H9 (cell line): ENCODE measurements at regions not wholly inside any gene's neighbourhood (a gene's known extent, or its start where the extent isn't known, plus 50 kb on each side); places are given as distances from the start of the nearest gene placed in this dataset.

ENCODE experiments used
- DNase-seq: peaks from one replicate; pipeline ENCODE4 v3.0.0-alpha.2; 2017
- H2AFZ ChIP-seq: one replicate; pipeline ENCODE4 v1.6.1; 2013; ENCODE audit warnings: mild to moderate bottlenecking, low read length, control low read depth, moderate library complexity
- H2AK5ac ChIP-seq: 2 replicates; pipeline ENCODE4 v1.6.1; 2013; ENCODE audit warnings: low read length, control low read depth, mixed read lengths; ENCODE audit not compliant: insufficient read length
- H2BK120ac ChIP-seq: one replicate; pipeline ENCODE4 v1.6.1; 2013; ENCODE audit warnings: low read depth, mild to moderate bottlenecking, low read length, control low read depth, inconsistent platforms; ENCODE audit not compliant: poor library complexity, severe bottlenecking
- H2BK12ac ChIP-seq: 2 replicates; pipeline ENCODE4 v1.6.1; 2013; ENCODE audit warnings: low read length, control low read depth, mixed read lengths, low read depth; ENCODE audit not compliant: insufficient read length
- H2BK15ac ChIP-seq: 2 replicates; pipeline ENCODE4 v1.6.1; 2013; ENCODE audit warnings: low read depth, low read length, control low read depth
- H2BK20ac ChIP-seq: one replicate; pipeline ENCODE4 v1.6.1; 2013; ENCODE audit warnings: low read depth, mild to moderate bottlenecking, low read length, control low read depth, inconsistent platforms; ENCODE audit not compliant: poor library complexity, severe bottlenecking
- H2BK5ac ChIP-seq: 2 replicates; pipeline ENCODE4 v1.6.1; 2013; ENCODE audit warnings: low read length, control low read depth, mixed read lengths; ENCODE audit not compliant: insufficient read length
- H3K14ac ChIP-seq: 2 replicates; pipeline ENCODE4 v1.6.1; 2013; ENCODE audit warnings: low read length, control low read depth; ENCODE audit not compliant: insufficient read depth
- H3K18ac ChIP-seq: 2 replicates; pipeline ENCODE4 v1.6.1; 2013; ENCODE audit warnings: low read depth, mild to moderate bottlenecking, mixed read lengths, low read length, control low read depth; ENCODE audit not compliant: insufficient read length
- H3K23ac ChIP-seq: 2 replicates; pipeline ENCODE4 v1.6.1; 2013; ENCODE audit warnings: low read length, control low read depth, mixed read lengths, low read depth; ENCODE audit not compliant: insufficient read length
- H3K23me2 ChIP-seq: 2 replicates; pipeline ENCODE4 v1.6.1; 2013; ENCODE audit warnings: low read depth, mild to moderate bottlenecking, mixed read lengths, low read length, control low read depth; ENCODE audit not compliant: insufficient read length, poor library complexity, severe bottlenecking
- H3K27ac ChIP-seq: 2 replicates; pipeline ENCODE4 v1.5.1; 2013; ENCODE audit warnings: low read length, control low read depth, mixed read lengths, low read depth; ENCODE audit not compliant: insufficient read length
- H3K27me3 ChIP-seq: 2 replicates; pipeline ENCODE4 v1.6.1; 2013; ENCODE audit warnings: low read length, control low read depth, inconsistent platforms; ENCODE audit not compliant: insufficient read depth
- H3K4ac ChIP-seq: 2 replicates; pipeline ENCODE4 v1.6.1; 2013; ENCODE audit warnings: low read depth, mild to moderate bottlenecking, control low read depth, inconsistent platforms, low read length, moderate library complexity
- H3K4me1 ChIP-seq: 2 replicates; pipeline ENCODE4 v1.6.1; 2013; ENCODE audit warnings: low read length, control low read depth, inconsistent platforms; ENCODE audit not compliant: insufficient read depth
- H3K4me2 ChIP-seq: 2 replicates; pipeline ENCODE4 v1.6.1; 2013; ENCODE audit warnings: low read length, control low read depth, mixed read lengths; ENCODE audit not compliant: insufficient read length, insufficient read depth
- H3K56ac ChIP-seq: 2 replicates; pipeline ENCODE4 v1.6.1; 2013; ENCODE audit warnings: low read depth, mild to moderate bottlenecking, mixed read lengths, low read length, control low read depth; ENCODE audit not compliant: insufficient read length
- H3K79me1 ChIP-seq: 2 replicates; pipeline ENCODE4 v1.6.1; 2013; ENCODE audit warnings: low read depth, mild to moderate bottlenecking, moderate library complexity, low read length, control low read depth, inconsistent platforms; ENCODE audit not compliant: insufficient read depth, poor library complexity, severe bottlenecking
- H3K79me2 ChIP-seq: 2 replicates; pipeline ENCODE4 v1.6.1; 2013; ENCODE audit warnings: low read length, control low read depth, inconsistent platforms; ENCODE audit not compliant: insufficient read depth
- H3K9ac ChIP-seq: 2 replicates; pipeline ENCODE4 v1.6.1; 2013; ENCODE audit warnings: low read length, control low read depth, mixed read lengths; ENCODE audit not compliant: insufficient read length; ENCODE audit errors: extremely low read depth
- H3K9me3 ChIP-seq: one replicate; pipeline ENCODE4 v1.6.1; 2013; ENCODE audit warnings: low read depth, low read length, inconsistent platforms; ENCODE audit not compliant: control insufficient read depth
- H3T11ph ChIP-seq: one replicate; pipeline ENCODE4 v1.6.1; 2013; ENCODE audit warnings: mild to moderate bottlenecking, low read length, control low read depth, inconsistent platforms
- H4K20me1 ChIP-seq: one replicate; pipeline ENCODE4 v1.6.1; 2013; ENCODE audit not compliant: control insufficient read depth, insufficient read length, insufficient read depth
- H4K5ac ChIP-seq: 2 replicates; pipeline ENCODE4 v1.6.1; 2013; ENCODE audit warnings: low read depth, mild to moderate bottlenecking, mixed read lengths, low read length, control low read depth; ENCODE audit not compliant: insufficient read length
- H4K8ac ChIP-seq: replicated peaks from 2 replicates; pipeline ENCODE4 v1.6.1; 2013; ENCODE audit warnings: low read length, control low read depth, mixed read lengths, low read depth; ENCODE audit not compliant: insufficient read length
- H4K91ac ChIP-seq: 2 replicates; pipeline ENCODE4 v1.6.1; 2013; ENCODE audit warnings: low read depth, mild to moderate bottlenecking, moderate library complexity, mixed read lengths, low read length, control low read depth; ENCODE audit not compliant: insufficient read length
- H3K27ac Mint-ChIP-seq, 3 experiments: 2 replicates in 2 of 3; 3 replicates in 1 of 3; pipeline ENCODE4 v1.8.0; 2020 to 2021; ENCODE audit warnings: mixed read lengths in 3 of 3, mild to moderate bottlenecking in 1 of 3, moderate library complexity in 1 of 3
- H3K27me3 Mint-ChIP-seq: 2 replicates; pipeline ENCODE4 v1.8.0; 2021; ENCODE audit warnings: low read depth, mild to moderate bottlenecking, moderate library complexity, mixed read lengths
- H3K36me3 Mint-ChIP-seq, 3 experiments: 2 replicates in 2 of 3; 3 replicates in 1 of 3; pipeline ENCODE4 v1.8.0; 2020 to 2021; ENCODE audit warnings: low read depth in 3 of 3, mixed read lengths in 3 of 3; ENCODE audit not compliant: insufficient read depth in 1 of 3
- H3K4me1 Mint-ChIP-seq, 2 experiments: 2 replicates each; pipeline ENCODE4 v1.8.0; 2020; ENCODE audit warnings: mixed read lengths in 2 of 2
- H3K4me3 Mint-ChIP-seq, 2 experiments: 2 replicates in 1 of 2; 3 replicates in 1 of 2; pipeline ENCODE4 v1.8.0; 2020 to 2021; ENCODE audit warnings: mild to moderate bottlenecking in 2 of 2, mixed read lengths in 2 of 2, moderate library complexity in 1 of 2
- H3K9me3 Mint-ChIP-seq, 2 experiments: 2 replicates in 1 of 2; 3 replicates in 1 of 2; pipeline ENCODE4 v1.8.0; 2020; ENCODE audit warnings: mild to moderate bottlenecking in 2 of 2, mixed read lengths in 2 of 2, moderate library complexity in 1 of 2
- CTCF ChIP-seq: fragments of 200-600 bp; sonication (generic); conservative IDR thresholded peaks from 3 replicates; pipeline ENCODE4 v1.8.0; 2021; ENCODE audit warnings: antibody characterized with exemption, mild to moderate bottlenecking
- WGBS: extraction: QIAGEN DNeasy Blood & Tissue Kit; methylation state at CpG from one replicate; pipeline ENCODE4 v1.1.7; 2013; ENCODE audit warnings: missing lambda C conversion rate, low lambda C conversion rate, mixed read lengths; ENCODE audit not compliant: insufficient read length; ENCODE audit errors: extremely low coverage; 5-methylcytosine and 5-hydroxymethylcytosine counted together

GRCh38 chr14:28482251-28483040 lies 284.1 kb upstream of the FOXG1 start:
- WGBS, result 100% methylated on average over 3 of the region's 8 CpGs
- H4K91ac ChIP-seq, result no peak overlapping the region

More at GRCh38 chr14:28482251-28483040, 284.1 kb upstream of the FOXG1 start:
- Histone ChIP-seq H4K5ac (no peak overlapping the region), H2AFZ (no peak overlapping the region), H2BK5ac (no peak overlapping the region), H2BK15ac (no peak overlapping the region), H2AK5ac (no peak overlapping the region), H2BK12ac (no peak overlapping the region), H3K79me1 (no peaks in the 10 kb centered on the region), H3K79me2 (no peaks in the 10 kb centered on the region), H3K18ac (no peak overlapping the region), H4K8ac (no peak overlapping the region), H4K20me1 (no peaks in the 10 kb centered on the region), H3K4ac (no peak overlapping the region), H3K23me2 (no peaks in the 10 kb centered on the region), H3K9me3 (no peaks in the 10 kb centered on the region), H3K27me3 (no peaks in the 10 kb centered on the region), H3K27ac (no peak overlapping the region), H3K56ac (no peak overlapping the region), H3K14ac (no peak overlapping the region), H3K23ac (no peak overlapping the region), H2BK20ac (no peak overlapping the region), H3T11ph (no peak overlapping the region), H3K9ac (no peak overlapping the region), H2BK120ac (no peak overlapping the region), H3K4me2 (no peak overlapping the region), H3K4me1 (no peaks in the 10 kb centered on the region)
- Mint-ChIP-seq H3K27ac (no peak overlapping the region), H3K36me3 (0 out of 7 replicates have a peak, but pooled peaks cover 0 to 2% (median 0%) of the 10 kb centered on the region in 3 experiments), H3K4me1 (no peaks in the 10 kb centered on the region), H3K9me3 (peaks cover 0 to 3% of the 10 kb centered on the region in 2 experiments; a peak in 2 of 5 replicates), H3K4me3 (no peak overlapping the region), H3K27me3 (no peaks in the 10 kb centered on the region; the same call in 1 of the 2 replicates)
- no peak for TF ChIP-seq CTCF
- no peak for DNase-seq
